NCI-H2107 treated with DMSO at 0.1 percent for 48 hours (cell line): ENCODE measurements at regions not wholly inside any gene's neighbourhood (a gene's known extent, or its start where the extent isn't known, plus 50 kb on each side); places are given as distances from the start of the nearest gene placed in this dataset.
A peak's percentile ranks its signal among the peaks of the same experiment; 100 is the strongest.
"Not testable (repeated sequence)": the region's sequence is repeated elsewhere in the genome, so short reads cannot be mapped to it uniquely, and the experiment has no call there.

ENCODE experiments used
- DNase-seq: peaks from one replicate; lab custom pipeline; 2025; ENCODE audit not compliant: unreplicated experiment; lab: John Stamatoyannopoulos, UW

GRCh38 chr7:119065966-119066365 is 841.5 kb downstream of the ANKRD7 start:
- no peak for DNase-seq

GRCh38 chr7:119086026-119086425 is 861.5 kb downstream of the ANKRD7 start:
- DNase-seq, result no peak

DNA sequence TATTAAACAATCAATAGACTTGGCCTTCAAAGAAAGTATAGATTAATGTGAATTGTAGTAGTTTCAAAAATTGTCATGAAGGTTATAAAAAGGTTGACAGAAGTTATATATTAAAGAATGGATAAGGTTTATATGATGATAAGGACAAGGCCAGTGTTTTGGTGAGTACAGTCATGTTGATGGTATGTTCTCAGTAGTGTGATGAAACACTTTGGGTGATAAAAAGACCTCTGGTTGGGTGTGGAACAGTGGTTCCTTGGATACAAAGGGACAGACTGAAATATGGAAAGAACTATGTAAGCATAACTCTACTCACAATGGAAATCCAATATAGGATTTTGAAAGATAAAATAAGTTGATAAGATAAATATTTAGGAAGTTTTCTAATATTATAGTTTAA is 866.3 kb downstream of the ANKRD7 start:
- DNase-seq, result no peak

- no peak for DNase-seq
Observed at GRCh38 chr7:119096683-119097082, 872.2 kb downstream of the ANKRD7 start.

GRCh38 chr7:119100611-119101258 is 876.2 kb downstream of the ANKRD7 start:
- DNase-seq, result not testable (repeated sequence)

- no peak for DNase-seq
Observed at GRCh38 chr7:119102291-119102690, 877.8 kb downstream of the ANKRD7 start.

- no peak for DNase-seq
Observed at GRCh38 chr7:119105381-119105780, 880.9 kb downstream of the ANKRD7 start.

GRCh38 chr7:119123326-119123725 is 898.8 kb downstream of the ANKRD7 start:
- DNase-seq, result no peak

DNA sequence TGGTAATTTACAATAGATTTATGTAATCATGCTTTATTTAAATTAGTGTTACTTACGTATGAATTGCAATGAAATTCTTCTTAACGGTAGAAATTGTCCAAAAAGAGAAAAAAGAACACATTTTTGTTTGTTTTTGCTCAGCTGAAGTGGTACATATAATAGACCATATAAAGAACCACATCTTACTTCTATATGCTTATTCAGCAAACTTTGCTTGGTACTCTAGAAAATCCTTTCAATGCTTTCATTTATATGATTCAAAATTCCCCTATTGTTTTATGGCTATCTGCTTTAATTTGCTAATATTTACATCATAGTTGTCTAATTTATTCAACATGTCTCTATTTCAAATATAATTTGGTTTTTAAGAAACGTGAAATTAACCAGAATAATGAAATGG is 903.2 kb downstream of the ANKRD7 start:
- DNase-seq, result no peak

- DNase-seq, result no peak
Observed at GRCh38 chr7:119132436-119132835, 907.9 kb downstream of the ANKRD7 start.

DNA sequence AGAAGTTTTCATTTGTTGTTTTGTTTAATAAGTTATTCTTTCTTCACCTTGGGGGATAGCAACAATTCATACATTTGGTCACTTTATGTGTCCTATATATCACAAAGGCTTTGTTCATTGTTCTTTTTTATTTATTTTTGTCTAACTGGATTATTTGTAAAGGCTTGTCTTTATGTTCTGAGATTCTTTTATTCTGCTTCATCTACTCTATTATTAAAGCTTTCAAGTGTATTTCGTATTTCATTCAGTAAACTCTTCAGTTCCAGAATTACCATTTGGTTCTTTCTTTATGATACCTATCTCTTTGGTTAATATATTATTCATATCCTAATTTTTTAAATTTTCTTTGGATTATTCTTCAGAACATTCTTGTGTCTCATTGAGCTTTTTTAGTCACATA is 942.9 kb downstream of the ANKRD7 start:
- DNase-seq, result no peak

DNA sequence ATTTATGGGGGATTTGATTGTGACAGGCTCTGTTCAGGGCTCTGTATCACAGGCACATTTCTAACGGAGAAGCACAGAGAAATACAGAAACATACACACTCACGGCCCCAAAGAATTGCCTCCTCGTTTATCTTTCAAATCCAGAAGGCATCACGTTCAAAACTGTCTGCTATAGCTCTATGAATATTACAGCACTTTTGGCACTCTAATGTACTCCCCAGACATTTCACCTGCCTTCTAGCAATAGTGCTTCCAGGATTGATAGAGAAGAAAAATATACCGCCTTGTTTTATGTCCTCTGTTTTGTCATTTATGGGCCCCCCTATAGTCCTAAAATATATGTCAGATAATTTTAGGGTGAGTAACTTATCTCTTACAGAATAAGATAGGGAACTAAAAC is 947.5 kb downstream of the ANKRD7 start:
- no peak for DNase-seq

GRCh38 chr7:119175911-119176627 is 951.6 kb downstream of the ANKRD7 start:
- DNase-seq, result peak; percentile 4

DNA sequence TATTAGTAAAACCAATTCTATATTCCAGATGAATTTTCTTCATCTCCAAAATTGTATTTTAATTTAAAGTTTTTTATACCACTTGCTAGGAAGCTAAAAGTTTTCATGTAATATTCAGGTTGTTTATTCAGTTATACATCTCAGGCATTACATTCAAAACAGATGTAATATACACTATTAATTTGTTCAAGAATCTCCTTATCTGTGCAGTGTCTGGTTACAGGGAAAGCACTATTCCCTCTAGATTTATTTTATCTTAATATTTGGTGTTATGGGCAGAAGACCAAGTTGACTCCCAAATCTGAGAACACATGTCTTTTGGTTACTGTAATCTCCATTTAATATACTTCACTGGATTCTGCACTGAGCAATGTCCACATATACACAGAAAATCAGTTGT is 953.4 kb downstream of the ANKRD7 start:
- no peak for DNase-seq

- no peak for DNase-seq
Observed at GRCh38 chr7:119184124-119184788, 959.8 kb downstream of the ANKRD7 start.

GRCh38 chr7:119196183-119196582 is 971.7 kb downstream of the ANKRD7 start:
- no peak for DNase-seq

DNA sequence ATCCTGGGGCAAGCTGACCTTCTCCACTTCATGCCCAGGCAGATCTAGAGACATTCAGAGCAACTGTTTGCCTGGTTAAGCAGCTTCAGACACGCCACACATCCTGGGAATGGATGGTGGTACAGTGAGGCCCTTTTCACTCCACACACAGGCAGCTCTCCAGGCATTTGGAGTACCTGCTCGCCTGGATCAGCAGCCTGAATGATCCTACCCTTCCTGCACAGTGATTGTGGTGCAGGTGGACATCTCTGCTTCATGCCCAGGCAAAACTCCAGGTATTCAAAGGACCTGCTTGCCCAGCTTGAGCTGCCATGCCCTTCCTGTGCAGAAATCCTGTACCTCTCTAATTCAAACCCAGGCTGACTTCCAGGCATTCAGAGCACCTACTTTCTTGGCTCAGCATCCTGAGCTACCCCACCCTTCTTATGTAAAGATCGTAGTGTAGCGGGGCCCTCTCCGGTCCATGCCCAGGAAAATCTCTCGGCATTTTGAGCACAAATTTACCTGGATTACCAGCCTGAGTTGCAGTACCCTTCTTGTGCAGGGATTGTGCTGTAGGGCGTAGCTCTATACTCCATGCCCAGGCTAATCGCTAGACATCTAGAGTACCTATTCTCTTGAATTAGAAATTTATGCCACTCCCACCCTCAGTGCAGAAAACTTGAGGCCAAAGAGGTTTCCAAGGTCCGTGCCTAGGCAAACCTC is 972.8 kb downstream of the ANKRD7 start:
- DNase-seq, result no peak

- no peak for DNase-seq
Observed at GRCh38 chr7:119197877-119198527, 973.5 kb downstream of the ANKRD7 start.

DNA sequence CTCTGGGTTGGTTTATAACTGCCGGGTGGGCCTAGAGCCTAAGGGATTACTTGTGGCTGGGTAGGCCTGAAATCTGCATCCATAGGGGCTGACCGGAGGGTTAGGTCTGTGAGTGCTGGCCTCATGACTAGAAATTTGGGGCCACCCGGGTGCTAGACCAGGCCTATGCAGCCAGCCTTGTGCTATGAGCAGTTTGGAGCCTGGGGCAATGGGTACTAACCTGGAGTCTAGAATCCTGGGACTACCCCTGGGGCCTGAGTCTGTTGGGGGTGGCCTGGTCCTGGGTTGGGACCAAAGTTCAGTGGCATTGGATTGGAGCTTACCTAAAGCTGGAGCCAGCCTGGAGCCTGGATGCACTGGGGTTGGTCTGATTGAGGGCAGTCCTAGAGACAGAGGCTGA is 995.2 kb downstream of the ANKRD7 start:
- no peak for DNase-seq

GRCh38 chr7:119223930-119224329 is 999.4 kb downstream of the ANKRD7 start:
- DNase-seq, result no peak

DNA sequence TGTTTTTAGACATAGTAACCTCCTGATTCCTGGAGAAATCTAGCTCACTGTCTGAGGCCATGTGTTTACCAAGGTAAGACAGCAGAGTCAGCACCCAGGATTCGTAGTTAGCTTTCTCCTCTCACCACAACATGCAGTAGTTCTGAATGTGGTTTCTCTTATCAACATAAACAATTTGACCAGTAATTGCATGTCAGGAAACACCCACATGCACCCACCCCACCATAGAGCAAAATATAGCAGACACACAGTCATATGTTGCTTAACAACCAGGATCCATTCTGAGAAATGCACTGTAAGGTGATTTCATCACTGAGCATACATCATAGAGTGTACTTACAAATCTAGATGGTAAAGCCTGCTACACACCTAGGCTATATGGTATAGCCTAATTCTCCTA is 1004.0 kb downstream of the ANKRD7 start:
- no peak for DNase-seq
